Mesenchymal stem cell (in vitro differentiated cells and primary cell): ENCODE measurements at regions not wholly inside any gene's neighbourhood (a gene's known extent, or its start where the extent isn't known, plus 50 kb on each side); places are given as distances from the start of the nearest gene placed in this dataset.

Source experiments
- DNase-seq: peaks from one replicate; pipeline ENCODE4 v3.0.0-alpha.2; 2013
- H2AFZ ChIP-seq: one replicate; pipeline ENCODE4 v1.6.1; 2013; ENCODE audit warnings: low read depth, mild to moderate bottlenecking, control low read depth, inconsistent platforms, low read length, moderate library complexity
- H2AK5ac ChIP-seq: 2 replicates; pipeline ENCODE4 v1.6.1; 2013; ENCODE audit warnings: low read length, moderate library complexity, mild to moderate bottlenecking, inconsistent platforms; ENCODE audit not compliant: severe bottlenecking
- H2BK120ac ChIP-seq: one replicate; pipeline ENCODE4 v1.6.1; 2013; ENCODE audit warnings: low read depth, mild to moderate bottlenecking, inconsistent platforms, low read length, moderate library complexity
- H2BK12ac ChIP-seq, 2 experiments: one replicate each; pipeline ENCODE4 v1.6.1; 2013; ENCODE audit warnings: inconsistent platforms in 2 of 2, low read length in 2 of 2, mild to moderate bottlenecking in 2 of 2, moderate library complexity in 2 of 2, control low read depth in 1 of 2
- H2BK15ac ChIP-seq: one replicate; pipeline ENCODE4 v1.6.1; 2013; ENCODE audit warnings: mild to moderate bottlenecking, low read depth, inconsistent platforms; ENCODE audit not compliant: poor library complexity, severe bottlenecking
- H2BK5ac ChIP-seq: 2 replicates; pipeline ENCODE4 v1.6.1; 2013; ENCODE audit warnings: low read depth, mild to moderate bottlenecking, low read length, control low read depth, inconsistent platforms; ENCODE audit not compliant: poor library complexity, severe bottlenecking
- H3K14ac ChIP-seq, 2 experiments: one replicate each; pipeline ENCODE4 v1.6.1; 2013; ENCODE audit warnings: inconsistent platforms in 2 of 2, low read length in 2 of 2, control low read depth in 1 of 2, mild to moderate bottlenecking in 1 of 2, moderate library complexity in 1 of 2
- H3K18ac ChIP-seq, 2 experiments: one replicate each; pipeline ENCODE4 v1.6.1; 2013; ENCODE audit warnings: inconsistent platforms in 2 of 2, low read length in 2 of 2, control low read depth in 1 of 2, low read depth in 1 of 2, mild to moderate bottlenecking in 1 of 2
- H3K23ac ChIP-seq, 2 experiments: one replicate each; pipeline ENCODE4 v1.6.1; 2013; ENCODE audit warnings: inconsistent platforms in 2 of 2, low read length in 2 of 2, mild to moderate bottlenecking in 2 of 2, moderate library complexity in 2 of 2, control low read depth in 1 of 2
- H3K27ac ChIP-seq: 2 replicates; pipeline ENCODE4 v1.5.1; 2013; ENCODE audit warnings: mild to moderate bottlenecking, moderate library complexity, low read length, control low read depth, inconsistent platforms; ENCODE audit not compliant: poor library complexity, severe bottlenecking
- H3K27me3 ChIP-seq, 2 experiments: 2 replicates each; pipeline versions ENCODE4 v1.6.1 to v1.7.0; 2013; ENCODE audit warnings: low read length in 2 of 2, mild to moderate bottlenecking in 2 of 2, moderate library complexity in 2 of 2, control low read depth in 1 of 2, inconsistent platforms in 1 of 2; ENCODE audit not compliant: control insufficient read depth in 1 of 2, insufficient read depth in 1 of 2
- H3K36me3 ChIP-seq, 2 experiments: 2 replicates each; pipeline versions ENCODE4 v1.6.1 to v1.7.0; 2013; ENCODE audit warnings: low read length in 2 of 2, control low read depth in 1 of 2, inconsistent platforms in 1 of 2, low read depth in 1 of 2, mild to moderate bottlenecking in 1 of 2; ENCODE audit not compliant: insufficient read depth in 2 of 2, control insufficient read depth in 1 of 2
- H3K4ac ChIP-seq, 2 experiments: one replicate each; pipeline ENCODE4 v1.6.1; 2013; ENCODE audit warnings: inconsistent platforms in 2 of 2, low read length in 2 of 2, mild to moderate bottlenecking in 2 of 2, moderate library complexity in 2 of 2, control low read depth in 1 of 2, low read depth in 1 of 2
- H3K4me1 ChIP-seq: 2 replicates; pipeline ENCODE4 v1.6.1; 2013; ENCODE audit warnings: low read depth, low read length, control low read depth; ENCODE audit not compliant: control insufficient read depth, insufficient read depth
- H3K4me2 ChIP-seq: 2 replicates; pipeline ENCODE4 v1.6.1; 2013; ENCODE audit warnings: low read length, mild to moderate bottlenecking, inconsistent platforms; ENCODE audit not compliant: poor library complexity, severe bottlenecking
- H3K4me3 ChIP-seq, 2 experiments: 2 replicates each; pipeline versions ENCODE4 v1.5.1 to v1.7.0; 2013; ENCODE audit warnings: low read length in 2 of 2, mild to moderate bottlenecking in 2 of 2, control low read depth in 1 of 2, low read depth in 1 of 2; ENCODE audit not compliant: insufficient read depth in 1 of 2
- H3K79me1 ChIP-seq: replicated peaks from 2 replicates; pipeline ENCODE4 v1.6.1; 2013; ENCODE audit warnings: mild to moderate bottlenecking, control low read depth, low read length, inconsistent platforms; ENCODE audit not compliant: poor library complexity, severe bottlenecking
- H3K9ac ChIP-seq: 2 replicates; pipeline ENCODE4 v1.7.0; 2013; ENCODE audit warnings: mild to moderate bottlenecking, low read length, moderate library complexity
- H3K9me3 ChIP-seq: 2 replicates; pipeline ENCODE4 v1.7.0; 2013; ENCODE audit warnings: mild to moderate bottlenecking, low read length; ENCODE audit not compliant: control insufficient read depth
- H4K8ac ChIP-seq: one replicate; pipeline ENCODE4 v1.6.1; 2013; ENCODE audit warnings: inconsistent platforms, mild to moderate bottlenecking, low read length, moderate library complexity
- H4K91ac ChIP-seq: one replicate; pipeline ENCODE4 v1.6.1; 2013; ENCODE audit warnings: mild to moderate bottlenecking, low read length, inconsistent platforms
- WGBS: methylation state at CpG from one replicate; pipeline ENCODE4 v1.1.7; 2013; ENCODE audit warnings: mixed read lengths; 5-methylcytosine and 5-hydroxymethylcytosine counted together

GRCh38 chr12:111078731-111079130 is 158.4 kb upstream of the MYL2 start:
- Histone ChIP-seq H2BK12ac (no peak overlapping the region), H2BK5ac (no peak overlapping the region), H3K27ac (no peak overlapping the region), H3K23ac (no peak overlapping the region), H3K79me1 (no peaks in the 10 kb centered on the region), H3K4me3 (no peak overlapping the region), H3K27me3 (peaks cover 18 to 69% of the 10 kb centered on the region in 2 experiments), H2BK120ac (no peak overlapping the region), H2AFZ (no peak overlapping the region), H3K14ac (no peak overlapping the region), H3K4me2 (no peak overlapping the region), H3K4ac (no peak overlapping the region), H2BK15ac (no peak overlapping the region), H3K4me1 (no peaks in the 10 kb centered on the region), H3K9me3 (no peaks in the 10 kb centered on the region), H4K91ac (no peak overlapping the region), H2AK5ac (no peak overlapping the region), H3K9ac (no peak overlapping the region), H3K18ac (no peak overlapping the region), H3K36me3 (no peaks in the 10 kb centered on the region), H4K8ac (no peak overlapping the region)
- DNase-seq = no peak
- 85% methylated on average over 4 of the region's 4 CpGs for WGBS

GRCh38 chr12:111076611-111077451 is 156.5 kb upstream of the MYL2 start:
- Histone ChIP-seq H2AK5ac (no peak overlapping the region), H3K4me2 (no peak overlapping the region), H3K27ac (no peak overlapping the region), H3K4me1 (no peaks in the 10 kb centered on the region), H3K9ac (no peak overlapping the region), H4K8ac (no peak overlapping the region), H3K4ac (no peak overlapping the region), H4K91ac (no peak overlapping the region), H2BK12ac (no peak overlapping the region), H2BK15ac (no peak overlapping the region), H3K4me3 (no peak overlapping the region), H2BK5ac (no peak overlapping the region), H3K14ac (no peak overlapping the region), H3K9me3 (no peaks in the 10 kb centered on the region), H3K27me3 (peaks cover 15 to 50% of the 10 kb centered on the region in 2 experiments), H2BK120ac (no peak overlapping the region), H2AFZ (no peak overlapping the region), H3K23ac (no peak overlapping the region), H3K79me1 (no peaks in the 10 kb centered on the region), H3K36me3 (no peaks in the 10 kb centered on the region), H3K18ac (no peak overlapping the region)
- 79% methylated on average over 21 of the region's 23 CpGs for WGBS
- DNase-seq = no peak

GRCh38 chr12:111076199-111076598 is 155.8 kb upstream of the MYL2 start:
- no peaks in the 10 kb centered on the region for H3K9me3 ChIP-seq
- no peak overlapping the region for H3K9ac ChIP-seq
- no peaks in the 10 kb centered on the region for H3K4me1 ChIP-seq
- no peak overlapping the region for H3K14ac ChIP-seq
- H2BK120ac ChIP-seq = no peak overlapping the region
- no peak overlapping the region for H2BK12ac ChIP-seq
- no peak overlapping the region for H3K4me2 ChIP-seq
- peaks cover 8 to 46% of the 10 kb centered on the region in 2 experiments for H3K27me3 ChIP-seq
- H2AFZ ChIP-seq = no peak overlapping the region
- no peak overlapping the region for H3K4ac ChIP-seq
- no peak overlapping the region for H2BK5ac ChIP-seq
- 76% methylated on average over 1 of the region's 1 CpG for WGBS
- H3K36me3 ChIP-seq = no peaks in the 10 kb centered on the region
- no peaks in the 10 kb centered on the region for H3K79me1 ChIP-seq
- H4K8ac ChIP-seq = no peak overlapping the region
- DNase-seq = no peak
- H3K23ac ChIP-seq = no peak overlapping the region
- no peak overlapping the region for H3K27ac ChIP-seq
- H2BK15ac ChIP-seq = no peak overlapping the region
- no peak overlapping the region for H3K18ac ChIP-seq
- H3K4me3 ChIP-seq = no peak overlapping the region
- H2AK5ac ChIP-seq = no peak overlapping the region
- H4K91ac ChIP-seq = no peak overlapping the region

- Histone ChIP-seq H2BK120ac (no peak overlapping the region), H2AK5ac (no peak overlapping the region), H3K18ac (no peak overlapping the region), H2BK12ac (no peak overlapping the region), H3K14ac (no peak overlapping the region), H3K9me3 (no peaks in the 10 kb centered on the region), H3K4me3 (no peak overlapping the region), H2BK5ac (no peak overlapping the region), H3K36me3 (no peaks in the 10 kb centered on the region), H3K27me3 (peaks cover 9 to 40% of the 10 kb centered on the region in 2 experiments), H3K4ac (no peak overlapping the region), H4K91ac (no peak overlapping the region), H4K8ac (no peak overlapping the region), H2AFZ (no peak overlapping the region), H3K4me2 (no peak overlapping the region), H3K4me1 (no peaks in the 10 kb centered on the region), H3K27ac (no peak overlapping the region), H3K23ac (no peak overlapping the region), H2BK15ac (no peak overlapping the region), H3K9ac (no peak overlapping the region), H3K79me1 (no peaks in the 10 kb centered on the region)
- WGBS = 85% methylated on average over 10 of the region's 10 CpGs
- no peak for DNase-seq
These were observed 154.6 kb upstream of the MYL2 start for GRCh38 chr12:111074965-111075364.
